Liver (tissue), 8 donors: ENCODE measurements at regions not wholly inside any gene's neighbourhood (a gene's known extent, or its start where the extent isn't known, plus 50 kb on each side); places are given as distances from the start of the nearest gene placed in this dataset.

ENCODE experiments used
- DNase-seq: peaks from one replicate; pipeline ENCODE4 v3.0.0-alpha.2; 2017; ENCODE audit warnings: low spot score
- H3K27ac ChIP-seq, 2 donors: one replicate each; pipeline ENCODE4 v1.7.0; 2013; ENCODE audit warnings: inconsistent platforms in 2 of 2, low read length in 2 of 2, control low read depth in 1 of 2, low read depth in 1 of 2, mild to moderate bottlenecking in 1 of 2
- H3K27me3 ChIP-seq, 4 donors: one replicate each; pipeline versions ENCODE4 v1.6.1 to v1.7.0; 2013; ENCODE audit warnings: low read length in 3 of 4, inconsistent platforms in 1 of 4, mild to moderate bottlenecking in 1 of 4, moderate library complexity in 1 of 4; ENCODE audit not compliant: control insufficient read depth in 4 of 4, insufficient read depth in 4 of 4
- H3K36me3 ChIP-seq, 4 donors: one replicate each; pipeline versions ENCODE4 v1.6.1 to v1.7.0; 2013; ENCODE audit warnings: low read length in 3 of 4, mild to moderate bottlenecking in 3 of 4, low read depth in 1 of 4, moderate library complexity in 1 of 4; ENCODE audit not compliant: control insufficient read depth in 4 of 4, insufficient read depth in 3 of 4
- H3K4me1 ChIP-seq, 4 donors: one replicate each; pipeline versions ENCODE4 v1.6.1 to v1.7.0; 2013; ENCODE audit warnings: low read length in 3 of 4, mild to moderate bottlenecking in 3 of 4, moderate library complexity in 1 of 4; ENCODE audit not compliant: control insufficient read depth in 4 of 4, insufficient read depth in 4 of 4
- H3K4me3 ChIP-seq, 3 donors: one replicate each; pipeline versions ENCODE4 v1.6.1 to v1.7.0; 2013; ENCODE audit warnings: low read length in 3 of 3, control low read depth in 1 of 3, low read depth in 1 of 3, mild to moderate bottlenecking in 1 of 3
- H3K9ac ChIP-seq, 2 donors: one replicate each; pipeline ENCODE4 v1.7.0; 2013; ENCODE audit warnings: low read length in 2 of 2, mild to moderate bottlenecking in 2 of 2, moderate library complexity in 2 of 2, control low read depth in 1 of 2, low read depth in 1 of 2
- H3K9me3 ChIP-seq, 4 donors: one replicate each; pipeline versions ENCODE4 v1.6.1 to v1.7.0; 2013; ENCODE audit warnings: low read length in 3 of 4; ENCODE audit not compliant: control insufficient read depth in 4 of 4
- CTCF ChIP-seq: fragments of 150-350 bp; IDR thresholded peaks from 2 replicates; pipeline ENCODE4 v1.5.1; 2017; ENCODE audit warnings: improper control_type of control experiment, low read depth, low read length; ENCODE audit not compliant: missing input control
- EGR1 ChIP-seq, 2 donors: IDR thresholded peaks; 2 replicates each; pipeline ENCODE4 v1.6.1; 2016 to 2018; ENCODE audit warnings: antibody characterized with exemption in 2 of 2, low read depth in 2 of 2
- FOXA1 ChIP-seq: IDR thresholded peaks from 2 replicates; pipeline ENCODE4 v1.6.1; 2016; ENCODE audit warnings: antibody characterized with exemption
- FOXA2 ChIP-seq: IDR thresholded peaks from 2 replicates; pipeline ENCODE4 v1.6.1; 2016; ENCODE audit warnings: antibody characterized with exemption
- GABPA ChIP-seq, 2 donors: IDR thresholded peaks in 1 of 2; conservative IDR thresholded peaks in 1 of 2; 2 replicates each; pipeline ENCODE4 v1.6.1; 2016; ENCODE audit warnings: antibody characterized with exemption in 2 of 2, mild to moderate bottlenecking in 1 of 2, moderate library complexity in 1 of 2
- HNF4A ChIP-seq, 2 donors: conservative IDR thresholded peaks; 2 replicates each; pipeline ENCODE4 v1.6.1; 2016; ENCODE audit warnings: antibody characterized with exemption in 2 of 2, mild to moderate bottlenecking in 2 of 2
- HNF4G ChIP-seq: IDR thresholded peaks from 2 replicates; pipeline ENCODE4 v1.6.1; 2016; ENCODE audit warnings: antibody characterized with exemption
- JUND ChIP-seq, 2 donors: IDR thresholded peaks; 2 replicates each; pipeline ENCODE4 v1.6.1; 2016; ENCODE audit warnings: antibody characterized with exemption in 2 of 2
- NR2F2 ChIP-seq: IDR thresholded peaks from 2 replicates; pipeline ENCODE4 v1.6.1; 2016; ENCODE audit warnings: antibody characterized with exemption
- RAD21 ChIP-seq, 2 donors: IDR thresholded peaks; 2 replicates each; pipeline ENCODE4 v1.6.1; 2016; ENCODE audit warnings: antibody characterized with exemption in 2 of 2, mild to moderate bottlenecking in 2 of 2
- RXRA ChIP-seq, 2 donors: IDR thresholded peaks; 2 replicates each; pipeline ENCODE4 v1.6.1; 2017 to 2018; ENCODE audit warnings: antibody characterized with exemption in 2 of 2, mild to moderate bottlenecking in 1 of 2
- SP1 ChIP-seq: IDR thresholded peaks from 2 replicates; pipeline ENCODE4 v1.6.1; 2018; ENCODE audit warnings: antibody characterized with exemption, mild to moderate bottlenecking
- TAF1 ChIP-seq: conservative IDR thresholded peaks from 2 replicates; pipeline ENCODE4 v1.6.1; 2016; ENCODE audit warnings: antibody characterized with exemption, mild to moderate bottlenecking
- YY1 ChIP-seq: IDR thresholded peaks from 2 replicates; pipeline ENCODE4 v1.6.1; 2016; ENCODE audit warnings: antibody characterized with exemption, mild to moderate bottlenecking
- ZBTB33 ChIP-seq: IDR thresholded peaks from 2 replicates; pipeline ENCODE4 v1.6.1; 2016; ENCODE audit warnings: antibody characterized with exemption
- WGBS: extraction: QIAGEN DNeasy Blood & Tissue Kit; methylation state at CpG from one replicate; pipeline ENCODE4 v1.1.7; 2013; 5-methylcytosine and 5-hydroxymethylcytosine counted together
- TF ChIP-seq, protein P1 (sequence below): IDR thresholded peaks from 2 replicates; pipeline ENCODE4 v1.6.1; 2016; ENCODE audit warnings: antibody characterized with exemption, mild to moderate bottlenecking
- TF ChIP-seq, protein P2 (sequence below): IDR thresholded peaks from 2 replicates; pipeline ENCODE4 v1.6.1; 2016; ENCODE audit warnings: antibody characterized with exemption
- TF ChIP-seq, protein P3 (sequence below): IDR thresholded peaks from 2 replicates; pipeline ENCODE4 v1.6.1; 2016; ENCODE audit warnings: antibody characterized with exemption
- donor health status: healthy.
- donor health status: healthy.
- donor health status: healthy.
- donor health status: healthy.
- donor health status: healthy.

- TF ChIP-seq YY1 = no peak
- no peak for TF ChIP-seq RXRA (IDR thresholded peaks at IDR 0.05)
- TF ChIP-seq TAF1 = no peak
- TF ChIP-seq HNF4A (conservative IDR thresholded peaks at IDR 0.05) = no peak
- no peak for TF ChIP-seq ZBTB33
- no peak for TF ChIP-seq SP1
- TF ChIP-seq NR2F2 = no peak
- no peak for TF ChIP-seq EGR1 (IDR thresholded peaks at IDR 0.05; ENCODE audit: low read depth in 2 of 2)
- TF ChIP-seq CTCF = no peak
- TF ChIP-seq FOXA1 = no peak
- TF ChIP-seq, protein P1, sequence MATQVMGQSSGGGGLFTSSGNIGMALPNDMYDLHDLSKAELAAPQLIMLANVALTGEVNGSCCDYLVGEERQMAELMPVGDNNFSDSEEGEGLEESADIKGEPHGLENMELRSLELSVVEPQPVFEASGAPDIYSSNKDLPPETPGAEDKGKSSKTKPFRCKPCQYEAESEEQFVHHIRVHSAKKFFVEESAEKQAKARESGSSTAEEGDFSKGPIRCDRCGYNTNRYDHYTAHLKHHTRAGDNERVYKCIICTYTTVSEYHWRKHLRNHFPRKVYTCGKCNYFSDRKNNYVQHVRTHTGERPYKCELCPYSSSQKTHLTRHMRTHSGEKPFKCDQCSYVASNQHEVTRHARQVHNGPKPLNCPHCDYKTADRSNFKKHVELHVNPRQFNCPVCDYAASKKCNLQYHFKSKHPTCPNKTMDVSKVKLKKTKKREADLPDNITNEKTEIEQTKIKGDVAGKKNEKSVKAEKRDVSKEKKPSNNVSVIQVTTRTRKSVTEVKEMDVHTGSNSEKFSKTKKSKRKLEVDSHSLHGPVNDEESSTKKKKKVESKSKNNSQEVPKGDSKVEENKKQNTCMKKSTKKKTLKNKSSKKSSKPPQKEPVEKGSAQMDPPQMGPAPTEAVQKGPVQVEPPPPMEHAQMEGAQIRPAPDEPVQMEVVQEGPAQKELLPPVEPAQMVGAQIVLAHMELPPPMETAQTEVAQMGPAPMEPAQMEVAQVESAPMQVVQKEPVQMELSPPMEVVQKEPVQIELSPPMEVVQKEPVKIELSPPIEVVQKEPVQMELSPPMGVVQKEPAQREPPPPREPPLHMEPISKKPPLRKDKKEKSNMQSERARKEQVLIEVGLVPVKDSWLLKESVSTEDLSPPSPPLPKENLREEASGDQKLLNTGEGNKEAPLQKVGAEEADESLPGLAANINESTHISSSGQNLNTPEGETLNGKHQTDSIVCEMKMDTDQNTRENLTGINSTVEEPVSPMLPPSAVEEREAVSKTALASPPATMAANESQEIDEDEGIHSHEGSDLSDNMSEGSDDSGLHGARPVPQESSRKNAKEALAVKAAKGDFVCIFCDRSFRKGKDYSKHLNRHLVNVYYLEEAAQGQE = no peak
- TF ChIP-seq FOXA2 = no peak
- no peak for TF ChIP-seq HNF4G
- TF ChIP-seq, protein P2, sequence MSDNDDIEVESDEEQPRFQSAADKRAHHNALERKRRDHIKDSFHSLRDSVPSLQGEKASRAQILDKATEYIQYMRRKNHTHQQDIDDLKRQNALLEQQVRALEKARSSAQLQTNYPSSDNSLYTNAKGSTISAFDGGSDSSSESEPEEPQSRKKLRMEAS = no peak
- no peak for TF ChIP-seq RAD21 (IDR thresholded peaks at IDR 0.05)
- TF ChIP-seq JUND (IDR thresholded peaks at IDR 0.05) = no peak
- no peak for TF ChIP-seq GABPA (IDR thresholded peaks at IDR 0.05 in 1 of 2, conservative IDR thresholded peaks at IDR 0.05 in 1 of 2)
- TF ChIP-seq, protein P3, sequence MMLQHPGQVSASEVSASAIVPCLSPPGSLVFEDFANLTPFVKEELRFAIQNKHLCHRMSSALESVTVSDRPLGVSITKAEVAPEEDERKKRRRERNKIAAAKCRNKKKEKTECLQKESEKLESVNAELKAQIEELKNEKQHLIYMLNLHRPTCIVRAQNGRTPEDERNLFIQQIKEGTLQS = no peak
- Histone ChIP-seq H3K36me3 (no peaks in the 10 kb centered on the region), H3K4me3 (no peak overlapping the region), H3K27me3 (no peaks in the 10 kb centered on the region), H3K27ac (no peak overlapping the region), H3K9ac (no peak overlapping the region), H3K4me1 (no peaks in the 10 kb centered on the region), H3K9me3 (no peaks in the 10 kb centered on the region)
- 86% methylated on average over 4 of the region's 4 CpGs for WGBS
- DNase-seq = no peak
These were observed 220.2 kb upstream of the SLC16A7 start for GRCh38 chr12:59375633-59376032.

DNA sequence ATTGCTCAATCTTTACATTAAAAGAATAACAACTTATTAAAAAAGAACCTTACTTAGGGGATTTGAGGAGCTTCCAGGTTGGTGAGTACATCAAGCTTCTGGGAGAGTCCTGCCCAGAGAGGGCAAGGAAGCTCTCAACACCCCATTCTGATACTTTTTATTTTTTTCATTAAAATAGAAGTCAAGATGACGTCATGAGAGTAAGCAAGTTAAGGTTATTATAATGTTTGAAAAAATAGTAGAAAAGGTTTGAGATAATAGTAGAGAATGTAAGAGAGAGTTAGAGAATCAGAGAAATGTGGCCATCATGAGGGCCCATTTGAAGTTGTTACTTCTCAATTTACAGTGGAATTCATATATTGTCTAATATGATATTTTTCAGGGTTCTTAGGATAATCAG lies 221.0 kb upstream of the SLC16A7 start:
- H3K9me3 ChIP-seq = no peaks in the 10 kb centered on the region
- WGBS = 66% methylated on average over 1 of the region's 1 CpG
- no peak for DNase-seq
- H3K27ac ChIP-seq = no peak overlapping the region
- no peaks in the 10 kb centered on the region for H3K4me1 ChIP-seq
- H3K36me3 ChIP-seq = no peaks in the 10 kb centered on the region
- TF ChIP-seq SP1 (no peak), FOXA1 (no peak), YY1 (no peak), RAD21 (IDR thresholded peaks at IDR 0.05) (no peak), HNF4G (no peak), HNF4A (conservative IDR thresholded peaks at IDR 0.05) (no peak), JUND (IDR thresholded peaks at IDR 0.05) (no peak), RXRA (IDR thresholded peaks at IDR 0.05) (no peak), TAF1 (no peak), GABPA (IDR thresholded peaks at IDR 0.05 in 1 of 2, conservative IDR thresholded peaks at IDR 0.05 in 1 of 2) (no peak), NR2F2 (no peak)
- TF ChIP-seq, protein P1 = no peak
- H3K9ac ChIP-seq = no peak overlapping the region
- no peak overlapping the region for H3K4me3 ChIP-seq
- H3K27me3 ChIP-seq = no peaks in the 10 kb centered on the region
